Astrocyte (in vitro differentiated cells and primary cell): ENCODE measurements at regions not wholly inside any gene's neighbourhood (a gene's known extent, or its start where the extent isn't known, plus 50 kb on each side); places are given as distances from the start of the nearest gene placed in this dataset.

Experiments used
- DNase-seq: peaks from one replicate; pipeline ENCODE4 v3.0.0-alpha.2; 2010; ENCODE audit warnings: low read depth
- FAIRE-seq: peaks from 2 replicates; lab custom pipeline; 2011; peaks lifted over from hg19 to GRCh38; lab: Jason Lieb, UNC
- H2AFZ ChIP-seq: 2 replicates; pipeline ENCODE4 v1.6.0; 2012; ENCODE audit warnings: low read depth, low read length, inconsistent platforms
- H3K27ac ChIP-seq: 2 replicates; pipeline ENCODE4 v1.5.1; 2011; ENCODE audit warnings: low read depth, low read length, inconsistent platforms
- H3K27me3 ChIP-seq: 2 replicates; pipeline ENCODE4 v1.6.0; 2011; ENCODE audit warnings: low read length, inconsistent platforms; ENCODE audit not compliant: insufficient read depth
- H3K36me3 ChIP-seq: 2 replicates; pipeline ENCODE4 v1.5.1; 2011; ENCODE audit warnings: low read length, inconsistent platforms; ENCODE audit not compliant: insufficient read depth
- H3K4me1 ChIP-seq: 2 replicates; pipeline ENCODE4 v1.5.1; 2011; ENCODE audit warnings: low read length, inconsistent platforms; ENCODE audit not compliant: insufficient read depth
- H3K4me2 ChIP-seq: 2 replicates; pipeline ENCODE4 v1.6.0; 2012; ENCODE audit warnings: low read length, inconsistent platforms
- H3K4me3 ChIP-seq: 2 replicates; pipeline ENCODE4 v1.5.1; 2011; ENCODE audit warnings: low read depth, mild to moderate bottlenecking, low read length, inconsistent platforms; ENCODE audit not compliant: insufficient read depth
- H3K79me2 ChIP-seq: 2 replicates; pipeline ENCODE4 v1.6.0; 2012; ENCODE audit warnings: mild to moderate bottlenecking, low read length, inconsistent platforms; ENCODE audit not compliant: insufficient read depth
- H3K9ac ChIP-seq: 2 replicates; pipeline ENCODE4 v1.6.0; 2012; ENCODE audit warnings: mild to moderate bottlenecking, low read length, inconsistent platforms
- H3K9me3 ChIP-seq: 2 replicates; pipeline ENCODE4 v1.5.1; 2012; ENCODE audit warnings: low read depth, mild to moderate bottlenecking, low read length, inconsistent platforms; ENCODE audit not compliant: insufficient read depth
- H4K20me1 ChIP-seq: 2 replicates; pipeline ENCODE4 v1.6.0; 2012; ENCODE audit warnings: low read length, inconsistent platforms; ENCODE audit not compliant: insufficient read depth
- H3K27ac Mint-ChIP-seq: one replicate; pipeline ENCODE4 v1.8.0; 2021; ENCODE audit warnings: mild to moderate bottlenecking, mixed read lengths; ENCODE audit not compliant: unreplicated experiment
- H3K27me3 Mint-ChIP-seq: one replicate; pipeline ENCODE4 v1.8.0; 2021; ENCODE audit warnings: low read depth, mixed read lengths; ENCODE audit not compliant: unreplicated experiment
- H3K36me3 Mint-ChIP-seq: one replicate; pipeline ENCODE4 v1.8.0; 2021; ENCODE audit warnings: low read depth, mixed read lengths; ENCODE audit not compliant: unreplicated experiment
- H3K4me1 Mint-ChIP-seq: one replicate; pipeline ENCODE4 v1.8.0; 2021; ENCODE audit warnings: low read depth, mixed read lengths; ENCODE audit not compliant: unreplicated experiment
- H3K4me3 Mint-ChIP-seq: one replicate; pipeline ENCODE4 v1.8.0; 2021; ENCODE audit warnings: mild to moderate bottlenecking, moderate library complexity, mixed read lengths; ENCODE audit not compliant: unreplicated experiment
- H3K9me3 Mint-ChIP-seq: one replicate; pipeline ENCODE4 v1.8.0; 2021; ENCODE audit warnings: mild to moderate bottlenecking, mixed read lengths; ENCODE audit not compliant: unreplicated experiment
- CTCF ChIP-seq: IDR thresholded peaks from 2 replicates; pipeline ENCODE4 v1.5.1; 2011; ENCODE audit warnings: low read depth, mild to moderate bottlenecking, inconsistent platforms, low read length, moderate library complexity; ENCODE audit not compliant: insufficient read depth
- EZH2 ChIP-seq: IDR thresholded peaks from 2 replicates; pipeline ENCODE4 v1.6.1; 2012; ENCODE audit warnings: mild to moderate bottlenecking, low read length, inconsistent platforms; ENCODE audit not compliant: insufficient read depth

GRCh38 chr1:170337413-170337994 lies 191.7 kb downstream of the NTMT2 start:
- TF ChIP-seq EZH2 (no peak), CTCF (no peak)
- no peak overlapping the region for H2AFZ ChIP-seq
- no peaks in the 10 kb centered on the region for H3K36me3 ChIP-seq
- Mint-ChIP-seq H3K4me3 (no peak overlapping the region), H3K27ac (no peak overlapping the region), H3K27me3 (no peaks in the 10 kb centered on the region), H3K9me3 (peaks cover 9% of the 10 kb centered on the region), H3K36me3 (peaks cover 1% of the 10 kb centered on the region), H3K4me1 (peaks cover 9% of the 10 kb centered on the region)
- no peak overlapping the region for H3K4me2 ChIP-seq
- H3K27ac ChIP-seq, result no peak overlapping the region
- FAIRE-seq, result no peak
- DNase-seq, result no peak
- no peaks in the 10 kb centered on the region for H4K20me1 ChIP-seq
- no peaks in the 10 kb centered on the region for H3K4me1 ChIP-seq
- no peaks in the 10 kb centered on the region for H3K9me3 ChIP-seq
- H3K4me3 ChIP-seq, result no peak overlapping the region
- no peaks in the 10 kb centered on the region for H3K27me3 ChIP-seq
- H3K9ac ChIP-seq, result no peak overlapping the region
- no peaks in the 10 kb centered on the region for H3K79me2 ChIP-seq

- Mint-ChIP-seq H3K4me1 (peaks cover 9% of the 10 kb centered on the region), H3K36me3 (no peaks in the 10 kb centered on the region), H3K4me3 (no peak overlapping the region), H3K27ac (peak overlapping the region; percentile 81), H3K9me3 (peaks cover under 1% of the 10 kb centered on the region), H3K27me3 (no peaks in the 10 kb centered on the region)
- H3K27ac ChIP-seq, result no peak overlapping the region
- no peak for FAIRE-seq
- no peaks in the 10 kb centered on the region for H3K36me3 ChIP-seq
- no peak overlapping the region for H3K4me2 ChIP-seq
- H4K20me1 ChIP-seq, result no peaks in the 10 kb centered on the region
- no peaks in the 10 kb centered on the region for H3K27me3 ChIP-seq
- H3K4me1 ChIP-seq, result no peaks in the 10 kb centered on the region
- no peak overlapping the region for H2AFZ ChIP-seq
- no peaks in the 10 kb centered on the region for H3K9me3 ChIP-seq
- H3K79me2 ChIP-seq, result no peaks in the 10 kb centered on the region
- no peak overlapping the region for H3K4me3 ChIP-seq
- H3K9ac ChIP-seq, result no peak overlapping the region
- DNase-seq, result no peak
- no peak for TF ChIP-seq EZH2
- no peak for TF ChIP-seq CTCF
These were observed 192.4 kb upstream of the GORAB start for GRCh38 chr1:170339534-170339933.

GRCh38 chr1:170340308-170340707 lies 191.7 kb upstream of the GORAB start:
- Histone ChIP-seq H3K27ac (peak overlapping the region; percentile 16), H3K27me3 (no peaks in the 10 kb centered on the region), H3K4me1 (no peaks in the 10 kb centered on the region), H3K36me3 (no peaks in the 10 kb centered on the region), H2AFZ (no peak overlapping the region), H3K9me3 (no peaks in the 10 kb centered on the region), H3K79me2 (no peaks in the 10 kb centered on the region), H4K20me1 (no peaks in the 10 kb centered on the region), H3K9ac (no peak overlapping the region), H3K4me3 (no peak overlapping the region), H3K4me2 (no peak overlapping the region)
- Mint-ChIP-seq H3K27ac (peak overlapping the region; percentile 81), H3K27me3 (no peaks in the 10 kb centered on the region), H3K9me3 (no peaks in the 10 kb centered on the region), H3K4me1 (peaks cover 9% of the 10 kb centered on the region), H3K36me3 (no peaks in the 10 kb centered on the region), H3K4me3 (no peak overlapping the region)
- DNase-seq (peak; percentile 19), FAIRE-seq (no peak)
- TF ChIP-seq EZH2 (no peak), CTCF (no peak)
